Liver (tissue), 3 donors: ENCODE measurements at regions not wholly inside any gene's neighbourhood (a gene's known extent, or its start where the extent isn't known, plus 50 kb on each side); places are given as distances from the start of the nearest gene placed in this dataset.

ENCODE experiments used
- EGR1 ChIP-seq, 2 donors: IDR thresholded peaks; 2 replicates each; pipeline ENCODE4 v1.6.1; 2016 to 2018; ENCODE audit warnings: antibody characterized with exemption in 2 of 2, low read depth in 2 of 2
- FOXA1 ChIP-seq: IDR thresholded peaks from 2 replicates; pipeline ENCODE4 v1.6.1; 2016; ENCODE audit warnings: antibody characterized with exemption
- GABPA ChIP-seq, 2 donors: IDR thresholded peaks in 1 of 2; conservative IDR thresholded peaks in 1 of 2; 2 replicates each; pipeline ENCODE4 v1.6.1; 2016; ENCODE audit warnings: antibody characterized with exemption in 2 of 2, mild to moderate bottlenecking in 1 of 2, moderate library complexity in 1 of 2
- HNF4A ChIP-seq, 2 donors: conservative IDR thresholded peaks; 2 replicates each; pipeline ENCODE4 v1.6.1; 2016; ENCODE audit warnings: antibody characterized with exemption in 2 of 2, mild to moderate bottlenecking in 2 of 2
- HNF4G ChIP-seq: IDR thresholded peaks from 2 replicates; pipeline ENCODE4 v1.6.1; 2016; ENCODE audit warnings: antibody characterized with exemption
- JUND ChIP-seq, 2 donors: IDR thresholded peaks; 2 replicates each; pipeline ENCODE4 v1.6.1; 2016; ENCODE audit warnings: antibody characterized with exemption in 2 of 2
- RAD21 ChIP-seq, 2 donors: IDR thresholded peaks; 2 replicates each; pipeline ENCODE4 v1.6.1; 2016; ENCODE audit warnings: antibody characterized with exemption in 2 of 2, mild to moderate bottlenecking in 2 of 2
- SP1 ChIP-seq: IDR thresholded peaks from 2 replicates; pipeline ENCODE4 v1.6.1; 2018; ENCODE audit warnings: antibody characterized with exemption, mild to moderate bottlenecking
- TAF1 ChIP-seq: conservative IDR thresholded peaks from 2 replicates; pipeline ENCODE4 v1.6.1; 2016; ENCODE audit warnings: antibody characterized with exemption, mild to moderate bottlenecking
- YY1 ChIP-seq: IDR thresholded peaks from 2 replicates; pipeline ENCODE4 v1.6.1; 2016; ENCODE audit warnings: antibody characterized with exemption, mild to moderate bottlenecking
- TF ChIP-seq, protein P1 (sequence below): fragments of 150-350 bp; IDR thresholded peaks from 2 replicates; pipeline ENCODE4 v1.5.1; 2017; ENCODE audit warnings: improper control_type of control experiment, low read depth, low read length; ENCODE audit not compliant: missing input control
- TF ChIP-seq, protein P2 (sequence below): IDR thresholded peaks from 2 replicates; pipeline ENCODE4 v1.6.1; 2016; ENCODE audit warnings: antibody characterized with exemption
- TF ChIP-seq, protein P3 (sequence below): IDR thresholded peaks from 2 replicates; pipeline ENCODE4 v1.6.1; 2016; ENCODE audit warnings: antibody characterized with exemption, mild to moderate bottlenecking
- TF ChIP-seq, protein P4 (sequence below): IDR thresholded peaks from 2 replicates; pipeline ENCODE4 v1.6.1; 2016; ENCODE audit warnings: antibody characterized with exemption
- donor health status: healthy.
- donor health status: healthy.

DNA sequence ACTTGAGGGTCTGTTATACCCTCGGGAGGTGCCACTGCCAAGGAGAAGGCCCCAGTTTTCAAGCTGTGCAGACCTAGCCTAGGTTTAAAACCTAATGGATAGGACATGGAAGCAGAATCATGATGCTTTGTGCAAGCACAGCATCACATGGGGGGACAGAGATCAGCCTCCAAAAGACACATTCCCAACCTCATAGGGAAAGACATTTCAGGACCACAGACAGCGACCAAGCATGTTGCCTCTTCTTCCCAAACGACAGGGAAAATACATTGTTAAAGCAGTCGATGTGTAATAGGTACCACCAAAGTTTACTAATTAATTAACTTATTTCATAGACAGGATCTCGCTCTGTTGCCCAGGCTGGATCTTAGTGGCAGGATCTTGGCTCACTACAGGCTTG is 573.9 kb downstream of the TCERG1L start:
- TF ChIP-seq, protein P1, sequence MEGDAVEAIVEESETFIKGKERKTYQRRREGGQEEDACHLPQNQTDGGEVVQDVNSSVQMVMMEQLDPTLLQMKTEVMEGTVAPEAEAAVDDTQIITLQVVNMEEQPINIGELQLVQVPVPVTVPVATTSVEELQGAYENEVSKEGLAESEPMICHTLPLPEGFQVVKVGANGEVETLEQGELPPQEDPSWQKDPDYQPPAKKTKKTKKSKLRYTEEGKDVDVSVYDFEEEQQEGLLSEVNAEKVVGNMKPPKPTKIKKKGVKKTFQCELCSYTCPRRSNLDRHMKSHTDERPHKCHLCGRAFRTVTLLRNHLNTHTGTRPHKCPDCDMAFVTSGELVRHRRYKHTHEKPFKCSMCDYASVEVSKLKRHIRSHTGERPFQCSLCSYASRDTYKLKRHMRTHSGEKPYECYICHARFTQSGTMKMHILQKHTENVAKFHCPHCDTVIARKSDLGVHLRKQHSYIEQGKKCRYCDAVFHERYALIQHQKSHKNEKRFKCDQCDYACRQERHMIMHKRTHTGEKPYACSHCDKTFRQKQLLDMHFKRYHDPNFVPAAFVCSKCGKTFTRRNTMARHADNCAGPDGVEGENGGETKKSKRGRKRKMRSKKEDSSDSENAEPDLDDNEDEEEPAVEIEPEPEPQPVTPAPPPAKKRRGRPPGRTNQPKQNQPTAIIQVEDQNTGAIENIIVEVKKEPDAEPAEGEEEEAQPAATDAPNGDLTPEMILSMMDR, result no peak
- TF ChIP-seq HNF4A (conservative IDR thresholded peaks at IDR 0.05), result no peak
- TF ChIP-seq TAF1, result no peak
- TF ChIP-seq, protein P2, sequence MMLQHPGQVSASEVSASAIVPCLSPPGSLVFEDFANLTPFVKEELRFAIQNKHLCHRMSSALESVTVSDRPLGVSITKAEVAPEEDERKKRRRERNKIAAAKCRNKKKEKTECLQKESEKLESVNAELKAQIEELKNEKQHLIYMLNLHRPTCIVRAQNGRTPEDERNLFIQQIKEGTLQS, result no peak
- TF ChIP-seq JUND (IDR thresholded peaks at IDR 0.05), result no peak
- TF ChIP-seq SP1, result no peak
- no peak for TF ChIP-seq GABPA (IDR thresholded peaks at IDR 0.05 in 1 of 2, conservative IDR thresholded peaks at IDR 0.05 in 1 of 2)
- no peak for TF ChIP-seq HNF4G
- TF ChIP-seq FOXA1, result no peak
- TF ChIP-seq, protein P3, sequence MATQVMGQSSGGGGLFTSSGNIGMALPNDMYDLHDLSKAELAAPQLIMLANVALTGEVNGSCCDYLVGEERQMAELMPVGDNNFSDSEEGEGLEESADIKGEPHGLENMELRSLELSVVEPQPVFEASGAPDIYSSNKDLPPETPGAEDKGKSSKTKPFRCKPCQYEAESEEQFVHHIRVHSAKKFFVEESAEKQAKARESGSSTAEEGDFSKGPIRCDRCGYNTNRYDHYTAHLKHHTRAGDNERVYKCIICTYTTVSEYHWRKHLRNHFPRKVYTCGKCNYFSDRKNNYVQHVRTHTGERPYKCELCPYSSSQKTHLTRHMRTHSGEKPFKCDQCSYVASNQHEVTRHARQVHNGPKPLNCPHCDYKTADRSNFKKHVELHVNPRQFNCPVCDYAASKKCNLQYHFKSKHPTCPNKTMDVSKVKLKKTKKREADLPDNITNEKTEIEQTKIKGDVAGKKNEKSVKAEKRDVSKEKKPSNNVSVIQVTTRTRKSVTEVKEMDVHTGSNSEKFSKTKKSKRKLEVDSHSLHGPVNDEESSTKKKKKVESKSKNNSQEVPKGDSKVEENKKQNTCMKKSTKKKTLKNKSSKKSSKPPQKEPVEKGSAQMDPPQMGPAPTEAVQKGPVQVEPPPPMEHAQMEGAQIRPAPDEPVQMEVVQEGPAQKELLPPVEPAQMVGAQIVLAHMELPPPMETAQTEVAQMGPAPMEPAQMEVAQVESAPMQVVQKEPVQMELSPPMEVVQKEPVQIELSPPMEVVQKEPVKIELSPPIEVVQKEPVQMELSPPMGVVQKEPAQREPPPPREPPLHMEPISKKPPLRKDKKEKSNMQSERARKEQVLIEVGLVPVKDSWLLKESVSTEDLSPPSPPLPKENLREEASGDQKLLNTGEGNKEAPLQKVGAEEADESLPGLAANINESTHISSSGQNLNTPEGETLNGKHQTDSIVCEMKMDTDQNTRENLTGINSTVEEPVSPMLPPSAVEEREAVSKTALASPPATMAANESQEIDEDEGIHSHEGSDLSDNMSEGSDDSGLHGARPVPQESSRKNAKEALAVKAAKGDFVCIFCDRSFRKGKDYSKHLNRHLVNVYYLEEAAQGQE, result peak; percentile 97
- TF ChIP-seq RAD21 (IDR thresholded peaks at IDR 0.05), result no peak
- TF ChIP-seq, protein P4, sequence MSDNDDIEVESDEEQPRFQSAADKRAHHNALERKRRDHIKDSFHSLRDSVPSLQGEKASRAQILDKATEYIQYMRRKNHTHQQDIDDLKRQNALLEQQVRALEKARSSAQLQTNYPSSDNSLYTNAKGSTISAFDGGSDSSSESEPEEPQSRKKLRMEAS, result no peak
- no peak for TF ChIP-seq EGR1 (IDR thresholded peaks at IDR 0.05; ENCODE audit: low read depth in 2 of 2)
- no peak for TF ChIP-seq YY1
